ENCODE measurements at regions not wholly inside any gene's neighbourhood (a gene's known extent, or its start where the extent isn't known, plus 50 kb on each side); places are given as distances from the start of the nearest gene placed in this dataset.

DNA sequence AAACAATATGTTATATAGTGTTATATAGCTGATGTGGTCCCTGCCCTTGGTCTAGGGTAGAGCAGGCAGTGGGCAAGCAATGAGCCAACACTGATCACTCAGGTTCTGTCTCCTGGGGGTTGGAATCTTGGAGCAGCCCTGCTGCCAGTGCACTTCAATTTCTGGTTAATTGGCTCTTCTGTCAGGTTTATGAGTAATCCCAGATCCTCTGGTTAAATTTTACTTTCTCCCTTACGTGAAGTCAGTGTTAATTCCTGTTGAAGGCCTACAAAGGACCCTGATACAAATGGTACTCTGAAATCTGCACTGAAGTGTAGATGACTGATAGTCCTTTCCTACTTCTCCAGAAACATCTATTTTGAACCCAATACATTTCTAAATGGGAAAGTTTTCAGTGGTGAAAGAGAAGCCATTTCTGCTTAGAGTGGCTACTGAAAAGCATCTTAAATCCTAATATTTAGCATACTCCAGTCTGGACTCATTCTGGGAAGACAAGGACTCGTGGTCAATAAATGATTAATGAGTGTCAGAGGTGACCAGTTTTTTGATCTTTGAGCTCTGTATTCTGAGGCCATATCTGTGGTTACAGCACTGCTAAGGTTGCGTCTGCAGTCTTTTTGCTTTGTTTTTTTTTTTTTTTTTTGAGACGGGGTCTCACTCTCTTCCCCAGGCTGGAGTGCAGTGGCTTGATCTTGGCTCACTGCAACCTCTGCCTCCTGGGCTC is 442.4 kb downstream of the KIF4B start:
- intact Hi-C loops (cut with DNase I) = no loop called here
- DNase-seq (ENCODE audit: missing footprints) = no peak
- no peak for ATAC-seq

DNA sequence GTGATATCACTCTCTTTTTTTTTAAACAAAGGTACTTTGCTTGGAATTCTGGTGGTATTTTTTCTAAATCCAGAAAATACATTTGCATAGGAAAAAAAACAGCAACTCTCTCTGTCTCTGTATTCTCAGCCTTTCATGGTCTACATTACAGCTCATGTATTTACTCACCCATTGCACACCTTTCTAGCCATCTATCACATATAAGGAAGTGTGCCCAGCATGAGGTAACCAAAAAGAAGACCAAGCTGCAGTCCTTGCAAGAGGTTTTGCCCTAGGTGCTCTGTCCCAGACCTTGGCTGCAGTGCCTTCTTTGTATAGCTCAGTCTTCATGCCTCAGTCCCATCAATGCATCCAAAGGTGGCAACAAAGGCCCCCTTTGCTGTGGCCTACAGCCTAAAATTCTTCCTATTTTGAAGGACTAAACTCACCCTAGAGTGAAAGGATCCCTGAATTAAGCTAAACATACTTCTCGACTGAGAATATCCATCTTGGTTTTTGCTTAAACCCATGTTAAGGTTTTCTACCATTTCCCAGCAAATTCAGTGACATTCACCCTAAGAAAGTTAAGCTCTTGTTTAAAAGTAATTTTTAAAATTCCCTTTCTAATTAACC is 446.4 kb downstream of the KIF4B start:
- ATAC-seq (no peak), DNase-seq (ENCODE audit: missing footprints) (no peak)
- intact Hi-C loops (cut with DNase I) = no loop called here

DNA sequence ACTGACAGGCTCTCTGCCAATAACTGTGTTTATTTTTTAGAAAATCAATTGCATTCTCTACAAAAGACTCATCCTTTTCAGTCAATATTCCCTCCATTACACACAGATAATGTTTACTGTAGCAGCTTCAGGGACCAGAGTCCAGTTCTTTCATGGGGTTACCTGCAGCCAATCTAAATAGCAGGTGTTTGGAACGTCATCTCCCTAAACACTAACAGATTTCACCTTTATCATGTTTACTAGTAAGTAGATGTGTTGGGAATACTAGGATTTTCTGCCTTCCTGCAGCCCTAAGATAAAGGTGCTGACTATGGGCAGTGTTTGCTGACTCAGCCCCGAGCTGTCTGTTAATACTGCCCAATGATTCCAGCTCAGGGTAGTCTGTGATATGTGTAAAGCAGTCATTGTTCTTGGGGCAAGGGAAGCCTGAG is 447.0 kb downstream of the KIF4B start:
- intact Hi-C loops (cut with DNase I) = no loop called here
- DNase-seq (ENCODE audit: missing footprints) (no peak), ATAC-seq (no peak)

DNA sequence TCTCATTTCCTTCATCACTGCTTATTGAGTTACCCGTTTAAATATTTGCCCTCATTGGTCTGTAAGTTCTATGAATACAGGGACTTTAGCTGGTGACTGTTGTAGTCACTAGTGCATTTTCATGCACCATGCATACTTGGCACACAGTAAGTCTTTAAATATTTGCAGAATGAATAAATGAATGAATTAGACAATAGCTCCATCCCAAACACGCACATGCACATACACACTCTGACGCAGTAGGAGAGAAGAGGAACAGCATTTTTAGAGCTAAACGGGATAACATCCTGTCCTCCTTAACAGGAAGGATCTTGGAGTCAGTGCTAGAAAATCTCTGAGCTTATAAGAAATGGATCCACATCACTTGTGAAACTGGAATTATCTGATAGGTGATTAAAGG is 447.7 kb downstream of the KIF4B start:
- DNase-seq (ENCODE audit: missing footprints) (no peak), ATAC-seq (no peak)
- intact Hi-C loops (cut with DNase I) = no loop called here

DNA sequence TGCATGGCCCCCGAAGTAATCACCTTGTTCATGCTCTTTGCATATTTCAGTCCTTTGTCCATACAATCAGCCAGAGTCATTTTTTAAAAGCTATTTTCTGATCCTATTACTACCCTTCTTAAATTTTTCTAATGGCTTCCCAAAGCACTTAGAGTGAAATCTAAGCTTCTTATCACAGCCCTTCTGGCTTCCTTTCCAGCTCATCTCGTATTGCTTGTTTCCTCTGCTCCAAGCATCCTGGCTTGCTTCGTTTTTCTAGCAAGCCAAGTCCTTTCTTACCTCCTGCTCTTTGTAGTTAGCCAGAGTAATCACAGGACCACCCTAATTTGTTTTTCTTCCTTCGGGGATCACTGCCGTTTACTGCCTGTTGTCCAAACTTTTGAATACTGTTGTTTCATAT is 453.3 kb downstream of the KIF4B start:
- DNase-seq (ENCODE audit: missing footprints) = no peak
- no peak for ATAC-seq

DNA sequence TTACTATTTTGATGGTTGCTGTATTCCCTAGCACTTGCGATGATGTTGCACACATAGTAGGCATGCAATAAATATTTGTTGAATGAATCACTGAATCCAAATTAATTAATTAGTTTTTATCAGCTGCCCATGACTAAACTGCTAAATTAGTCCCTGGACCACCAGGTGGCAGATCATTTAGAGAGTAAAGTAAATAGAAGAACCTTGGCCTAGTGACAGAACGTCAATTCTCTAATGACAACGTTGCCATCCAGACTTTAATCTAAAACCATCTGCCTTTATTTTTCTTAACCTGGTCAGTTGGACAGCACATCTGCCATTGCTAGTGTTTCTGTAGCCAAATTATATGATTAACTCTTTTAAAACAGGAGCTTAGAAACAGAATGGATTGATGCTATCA is 457.5 kb downstream of the KIF4B start:
- DNase-seq (ENCODE audit: missing footprints) (no peak), ATAC-seq (no peak)
- intact Hi-C loops (cut with DNase I) = no loop called here

More for the DNA sequence above, 453.3 kb downstream of the KIF4B start:
- intact Hi-C loops (cut with DNase I) = no loop called here

DNA sequence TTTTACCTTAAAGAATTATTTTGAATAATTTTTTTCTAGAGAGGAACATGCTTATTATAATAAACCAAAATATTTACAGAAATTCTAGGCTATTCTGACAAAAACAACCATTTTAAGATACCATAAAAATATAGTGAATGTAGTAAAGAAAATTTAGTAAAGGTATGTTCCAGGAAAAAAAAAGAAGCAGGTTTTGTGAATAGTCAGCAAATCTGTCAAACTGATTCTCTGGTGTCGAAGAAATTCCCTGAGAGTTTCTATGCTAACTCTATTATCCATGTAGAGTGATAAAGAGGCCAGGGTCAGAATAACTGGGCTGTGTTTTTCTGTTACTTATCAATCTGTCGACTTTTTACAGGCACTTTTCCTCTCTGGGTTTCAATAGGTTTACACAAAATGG is 459.2 kb downstream of the KIF4B start:
- ATAC-seq = no peak
- DNase-seq (ENCODE audit: missing footprints) = no peak
- intact Hi-C loops (cut with DNase I) = no loop called here

DNA sequence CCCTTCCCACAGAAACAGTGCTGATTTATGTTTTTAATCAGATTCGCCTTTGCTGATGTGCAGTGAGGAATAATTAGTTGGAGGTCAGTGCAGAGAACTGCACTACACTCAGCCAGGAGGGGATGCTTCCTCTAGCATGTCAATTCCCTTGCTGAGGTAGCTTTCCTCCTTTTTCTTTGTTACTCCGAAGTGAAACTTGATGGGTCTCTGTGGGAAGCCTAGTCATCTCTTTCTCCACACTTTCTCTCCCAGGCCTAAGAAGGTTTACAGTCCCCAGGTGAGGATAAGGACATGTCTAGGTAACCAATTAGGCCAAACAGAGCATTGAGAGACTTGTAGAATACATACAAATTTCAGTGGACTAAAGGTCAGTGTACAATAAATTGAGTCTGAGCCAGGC is 461.8 kb downstream of the KIF4B start:
- DNase-seq (ENCODE audit: missing footprints) = no peak

DNA sequence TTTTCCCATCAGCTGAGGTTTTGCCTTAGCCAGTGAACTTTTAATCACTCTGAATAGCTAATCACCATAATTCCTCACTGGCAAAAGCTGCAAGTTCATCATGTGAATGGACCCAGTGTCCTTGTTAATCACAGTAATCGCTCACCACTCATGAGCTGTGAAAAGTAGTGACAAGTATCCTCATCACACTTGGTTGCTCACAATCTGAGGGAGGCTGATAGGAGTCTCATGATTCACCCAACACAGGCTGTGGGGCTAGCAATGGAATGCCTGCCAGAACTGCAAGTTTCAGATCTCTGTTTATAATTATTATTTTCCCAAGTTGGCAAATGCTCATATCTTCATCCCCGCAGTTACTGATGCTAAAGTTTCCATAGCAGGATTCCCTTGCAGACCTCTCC is 467.2 kb downstream of the KIF4B start:
- no peak for DNase-seq (ENCODE audit: missing footprints)
- peak; percentile 95 for ATAC-seq
- intact Hi-C loops (cut with DNase I) = loop anchor here (1.0 to 10.0 kb wide), 6 partner anchors 186 to 506 kb away; no protein-coding TSS in a partner anchor

More for the DNA sequence above, 461.8 kb downstream of the KIF4B start:
- ATAC-seq = no peak
- intact Hi-C loops (cut with DNase I) = no loop called here

DNA sequence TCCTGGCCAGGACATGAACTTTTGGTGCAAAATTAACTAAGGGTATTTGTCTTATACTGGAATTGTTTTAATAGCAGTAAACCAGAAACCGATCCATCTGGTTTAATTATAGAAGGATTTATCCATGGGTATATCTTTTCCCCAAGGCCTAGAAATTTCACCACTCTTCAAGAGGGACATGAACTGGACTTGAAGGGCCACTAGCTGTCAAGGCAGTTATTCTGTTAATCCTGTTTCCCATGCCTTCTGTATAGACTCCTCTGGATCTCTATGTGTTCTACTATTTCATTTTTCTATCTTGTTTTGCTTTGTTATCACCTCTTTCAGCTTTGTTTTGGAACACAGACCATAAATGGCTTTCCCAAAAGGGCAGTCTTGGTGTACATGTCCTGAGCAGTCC is 467.6 kb downstream of the KIF4B start:
- intact Hi-C loops (cut with DNase I) = loop anchor here (2.0 to 10.0 kb wide), 5 partner anchors 186 to 506 kb away; no protein-coding TSS in a partner anchor
- ATAC-seq (peak; percentile 32), DNase-seq (ENCODE audit: missing footprints) (no peak)

DNA sequence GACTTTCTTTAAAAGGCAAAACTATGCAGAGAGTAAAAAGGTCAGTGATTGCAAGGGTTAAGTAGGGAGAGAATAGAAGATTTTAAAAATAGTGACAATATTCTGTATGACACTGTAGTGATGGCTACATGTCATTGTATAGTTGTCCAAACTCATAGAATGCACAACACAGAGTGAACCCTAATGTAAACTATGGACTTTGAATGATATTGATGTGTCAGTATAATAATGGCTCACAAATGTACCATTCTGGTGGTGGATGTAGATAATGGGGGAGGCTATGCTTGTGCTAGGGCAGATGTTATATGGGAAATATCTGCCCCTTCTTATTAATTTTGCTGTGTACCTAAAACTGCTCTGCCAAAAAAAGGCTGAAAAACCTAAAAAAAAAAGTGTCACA is 468.9 kb downstream of the KIF4B start:
- ATAC-seq = no peak
- DNase-seq (ENCODE audit: missing footprints) = no peak
- intact Hi-C loops (cut with DNase I) = loop anchor here (5.0 to 10.0 kb wide), 4 partner anchors 188 to 508 kb away; no protein-coding TSS in a partner anchor

DNA sequence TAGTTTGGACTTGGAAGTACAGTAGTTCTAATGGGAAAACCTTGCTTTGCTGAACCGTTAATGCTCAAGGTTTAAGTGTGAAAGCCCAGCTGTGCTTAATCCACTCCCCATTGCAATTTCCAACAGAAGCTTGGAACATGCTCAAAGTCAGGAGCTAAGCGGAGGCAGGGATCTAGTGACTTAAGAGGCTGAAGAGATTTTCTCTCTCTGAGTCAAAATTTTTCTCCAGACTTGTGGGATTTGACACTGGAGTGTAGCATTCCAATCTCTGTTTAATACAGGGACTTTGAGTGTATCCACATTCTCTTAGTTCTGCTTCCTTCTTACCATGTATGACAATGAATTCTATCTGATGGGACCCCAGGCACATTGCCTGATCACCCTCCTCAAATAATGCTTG is 471.8 kb downstream of the KIF4B start:
- ATAC-seq = no peak
- intact Hi-C loops (cut with DNase I) = loop anchor here (10.0 kb wide), 2 partner anchors 191 to 511 kb away; no protein-coding TSS in a partner anchor
- DNase-seq (ENCODE audit: missing footprints) = no peak

DNA sequence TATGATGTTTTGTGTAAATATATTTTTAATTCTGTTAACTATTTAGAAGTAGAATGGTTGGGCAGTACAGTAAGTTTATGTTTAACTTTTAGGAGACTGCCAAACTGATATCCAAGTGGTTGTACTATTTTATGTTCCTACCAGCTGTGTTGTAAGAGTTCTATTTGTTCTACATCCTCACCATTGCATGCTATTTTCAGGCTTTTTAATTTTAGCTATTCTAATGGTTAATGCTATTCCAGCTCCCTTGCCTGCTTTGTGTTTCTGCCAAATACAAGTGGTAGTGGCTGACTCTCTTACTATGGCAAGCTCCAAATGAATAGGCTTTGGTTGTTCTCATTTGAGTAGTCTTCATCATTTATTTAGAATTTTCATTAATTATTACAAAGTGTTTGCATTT is 476.4 kb downstream of the KIF4B start:
- DNase-seq (ENCODE audit: missing footprints) (no peak), ATAC-seq (peak; percentile 91)
- intact Hi-C loops (cut with DNase I) = loop anchor here (10.0 kb wide), 2 partner anchors 195 to 515 kb away; no protein-coding TSS in a partner anchor

DNA sequence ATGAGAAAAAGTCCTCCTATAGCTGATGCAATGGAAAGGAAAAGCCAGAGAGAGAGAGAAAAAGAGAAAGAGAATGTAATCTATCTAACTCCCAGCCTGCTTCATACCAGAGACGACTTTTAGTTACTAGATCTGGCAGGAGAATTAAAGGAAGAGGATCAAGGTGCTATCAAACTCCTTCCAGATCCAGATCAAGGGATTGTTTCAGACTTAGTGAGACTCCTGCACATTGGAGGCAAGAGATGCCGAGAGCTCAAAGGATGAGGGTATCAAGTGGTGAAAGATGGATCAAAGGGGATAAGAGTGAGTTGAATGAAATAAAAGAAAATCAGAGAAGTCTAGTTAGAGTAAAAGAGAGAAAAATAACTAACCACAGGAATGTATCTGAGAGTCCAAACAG is 478.6 kb downstream of the KIF4B start:
- DNase-seq (ENCODE audit: missing footprints) (no peak), ATAC-seq (no peak)
- intact Hi-C loops (cut with DNase I) = no loop called here

DNA sequence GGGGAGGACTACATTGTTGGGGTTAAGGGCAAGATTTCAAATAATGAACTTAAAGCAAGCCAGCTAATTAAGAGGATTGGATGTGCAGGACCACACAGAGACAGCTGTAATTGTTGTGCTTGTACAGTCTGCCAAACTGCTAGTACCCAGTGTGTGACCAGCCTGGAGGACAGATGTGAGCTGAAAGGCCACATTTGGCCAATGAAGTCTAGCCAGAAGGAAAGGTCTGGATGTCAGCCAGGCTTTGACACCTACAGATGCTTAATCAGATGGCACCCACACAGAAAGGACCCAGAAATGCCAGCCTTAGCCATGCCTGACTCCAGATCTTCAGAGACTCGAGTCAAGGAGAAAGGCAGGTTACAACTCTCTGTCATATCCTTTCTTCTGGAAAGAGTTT is 491.1 kb downstream of the KIF4B start:
- DNase-seq (ENCODE audit: missing footprints) (no peak), ATAC-seq (no peak)
- intact Hi-C loops (cut with DNase I) = no loop called here

DNA sequence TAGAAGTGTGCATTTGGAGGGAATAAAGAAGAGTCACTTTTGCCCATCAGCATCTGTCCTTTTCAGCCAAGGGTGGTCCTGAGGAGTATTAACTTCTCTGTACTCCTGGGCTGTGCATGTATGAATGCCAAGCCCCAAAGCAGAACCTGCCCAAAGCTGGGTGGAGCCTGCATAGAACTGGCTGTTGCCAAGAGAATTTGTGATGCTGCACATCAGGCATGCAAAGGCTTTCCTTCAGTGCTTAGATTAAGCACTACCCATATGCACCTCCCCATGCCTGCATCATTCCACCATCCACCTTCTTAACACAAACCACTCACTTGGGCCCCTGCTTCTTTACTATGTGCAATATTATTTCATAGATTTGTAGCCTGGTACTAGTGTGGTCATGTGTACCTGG is 493.8 kb downstream of the KIF4B start:
- intact Hi-C loops (cut with DNase I) = no loop called here
- ATAC-seq = no peak
- DNase-seq (ENCODE audit: missing footprints) = no peak

DNA sequence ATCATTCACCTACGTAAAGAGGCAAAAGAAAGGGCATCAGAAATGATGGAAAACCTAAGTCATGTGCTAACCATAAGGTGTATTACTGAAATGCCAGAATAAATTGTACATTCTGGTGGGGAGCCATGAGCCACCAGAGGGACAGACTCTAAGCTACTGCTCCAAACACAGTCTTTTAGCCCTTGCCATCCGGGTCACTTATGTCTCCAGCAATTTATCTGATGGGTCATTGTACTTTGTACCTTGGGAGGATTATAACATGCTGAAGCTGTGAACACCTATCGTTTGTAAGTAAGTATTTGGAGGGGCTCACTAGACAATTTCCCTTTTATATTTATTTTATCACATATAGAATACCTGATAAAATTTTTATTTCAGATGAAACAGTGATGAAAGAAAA is 495.1 kb downstream of the KIF4B start:
- DNase-seq (ENCODE audit: missing footprints) (no peak), ATAC-seq (no peak)
- intact Hi-C loops (cut with DNase I) = no loop called here

DNA sequence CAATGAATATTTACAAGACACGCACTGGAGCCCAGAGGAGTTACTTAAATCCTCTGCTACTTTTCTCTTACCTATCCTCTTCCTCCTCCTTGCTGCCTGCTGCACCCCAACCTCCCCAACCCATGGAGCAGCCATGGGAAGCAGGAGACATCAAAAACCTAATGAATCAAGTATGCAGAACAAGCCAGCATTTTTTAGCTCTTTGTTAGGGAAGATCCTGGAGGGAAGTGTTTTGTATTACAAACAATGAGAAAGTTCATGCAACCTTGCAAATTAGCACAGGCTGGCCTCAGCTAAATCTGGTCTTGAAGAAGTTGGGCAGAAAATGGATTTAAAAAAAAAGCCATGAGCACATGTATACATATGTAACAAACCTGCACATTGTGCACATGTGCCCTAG is 498.8 kb downstream of the KIF4B start:
- intact Hi-C loops (cut with DNase I) = no loop called here
- DNase-seq (ENCODE audit: missing footprints) (no peak), ATAC-seq (no peak)

DNA sequence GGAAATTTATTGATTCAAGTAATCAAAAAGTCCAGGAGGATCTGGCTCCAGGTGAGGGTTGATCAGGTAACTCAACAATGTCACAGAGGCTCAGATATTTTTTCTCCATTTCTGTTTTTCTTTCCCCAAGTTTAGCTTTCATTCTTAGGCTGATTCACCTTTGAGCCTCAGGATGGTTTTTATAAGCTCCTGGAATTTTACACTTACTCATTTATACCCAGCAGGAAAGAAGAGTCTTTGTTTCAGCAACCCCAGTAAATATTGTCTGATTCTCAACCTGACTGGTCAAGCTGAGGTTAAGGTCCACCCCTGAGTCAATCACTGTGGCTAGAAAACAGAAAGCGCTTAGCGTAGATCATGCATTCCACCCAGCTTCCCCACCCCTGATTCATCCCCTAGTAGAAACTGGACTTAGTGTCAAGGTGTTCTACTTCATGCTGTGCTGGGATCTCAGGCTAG is 500.6 kb downstream of the KIF4B start:
- intact Hi-C loops (cut with DNase I) = no loop called here
- ATAC-seq = no peak
- DNase-seq (ENCODE audit: missing footprints) = no peak

DNA sequence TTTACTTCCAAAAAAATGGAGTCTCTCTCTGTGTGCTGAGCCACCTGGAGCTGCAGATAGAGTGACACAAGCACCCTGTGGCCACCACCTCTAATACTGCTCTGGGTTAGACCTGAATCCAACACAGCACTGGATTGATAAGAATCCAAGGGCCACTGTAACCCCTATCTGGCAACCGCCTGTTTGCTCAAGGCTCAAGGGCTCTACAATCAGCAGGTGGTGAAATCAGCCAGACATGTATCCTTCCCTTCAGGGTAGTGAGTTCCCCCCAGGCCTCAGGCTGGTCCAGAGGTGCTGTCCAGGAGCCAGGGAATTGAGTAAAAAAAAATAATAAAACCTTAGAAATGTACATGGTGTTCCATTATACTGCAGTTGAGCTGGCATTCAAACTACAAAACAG is 509.0 kb downstream of the KIF4B start:
- intact Hi-C loops (cut with DNase I) = no loop called here
- DNase-seq (ENCODE audit: missing footprints) (no peak), ATAC-seq (no peak)
